Smooth muscle cell (in vitro differentiated cells): ENCODE measurements at regions not wholly inside any gene's neighbourhood (a gene's known extent, or its start where the extent isn't known, plus 50 kb on each side); places are given as distances from the start of the nearest gene placed in this dataset.

Experiments
- DNase-seq: peaks from one replicate; lab custom pipeline; 2025; ENCODE audit not compliant: unreplicated experiment; lab: John Stamatoyannopoulos, UW
- H2AFZ ChIP-seq: fragments of 200-600 bp; sonication (generic); 2 replicates; pipeline ENCODE4 v1.6.0; 2016; ENCODE audit warnings: antibody characterized with exemption, low read depth, mild to moderate bottlenecking
- H3F3A ChIP-seq: fragments of 200-600 bp; sonication (generic); 2 replicates; pipeline ENCODE4 v1.6.0; 2017; ENCODE audit warnings: antibody characterized with exemption, low read depth
- H3K27ac ChIP-seq: fragments of 200-600 bp; sonication (generic); 2 replicates; pipeline ENCODE4 v1.5.1; 2016; ENCODE audit warnings: low read depth, mild to moderate bottlenecking
- H3K27me3 ChIP-seq: fragments of 200-600 bp; sonication (generic); 2 replicates; pipeline ENCODE4 v1.6.1; 2016; ENCODE audit warnings: low read depth, mild to moderate bottlenecking
- H3K36me3 ChIP-seq: fragments of 200-600 bp; sonication (generic); 2 replicates; pipeline ENCODE4 v1.5.1; 2016; ENCODE audit warnings: low read depth
- H3K4me1 ChIP-seq: fragments of 200-600 bp; sonication (generic); 2 replicates; pipeline ENCODE4 v1.5.1; 2016; ENCODE audit warnings: low read depth
- H3K4me2 ChIP-seq: fragments of 200-600 bp; sonication (generic); 2 replicates; pipeline ENCODE4 v1.6.0; 2016; ENCODE audit warnings: mild to moderate bottlenecking
- H3K4me3 ChIP-seq: fragments of 200-600 bp; sonication (generic); 2 replicates; pipeline ENCODE4 v1.5.1; 2016; ENCODE audit warnings: mild to moderate bottlenecking
- H3K79me2 ChIP-seq: fragments of 200-600 bp; sonication (generic); 2 replicates; pipeline ENCODE4 v1.6.0; 2016; ENCODE audit warnings: low read depth, mild to moderate bottlenecking
- H3K9ac ChIP-seq: fragments of 200-600 bp; sonication (generic); 2 replicates; pipeline ENCODE4 v1.6.0; 2016; ENCODE audit warnings: low read depth
- H3K9me3 ChIP-seq: fragments of 200-600 bp; sonication (generic); replicated peaks from 2 replicates; pipeline ENCODE4 v1.5.1; 2016; ENCODE audit warnings: low read depth
- H4K20me1 ChIP-seq: fragments of 200-600 bp; sonication (generic); 2 replicates; pipeline ENCODE4 v1.6.0; 2016; ENCODE audit warnings: low read depth
- CTCF ChIP-seq: fragments of 200-600 bp; sonication (generic); IDR thresholded peaks from 2 replicates; pipeline ENCODE4 v1.5.1; 2017; ENCODE audit warnings: borderline replicate concordance, mild to moderate bottlenecking, antibody characterized with exemption; ENCODE audit not compliant: insufficient read depth, poor library complexity, severe bottlenecking
- WGBS: methylation state at CpG from one replicate; pipeline ENCODE4 v1.1.7; 2016; ENCODE audit warnings: low lambda C conversion rate; 5-methylcytosine and 5-hydroxymethylcytosine counted together

GRCh38 chr6:165829376-165829775 is 166.3 kb upstream of the PDE10A start:
- H3K9ac ChIP-seq, result no peak overlapping the region
- H3K9me3 ChIP-seq, result no peaks in the 10 kb centered on the region
- no peak overlapping the region for H3K4me2 ChIP-seq
- H3K4me1 ChIP-seq, result no peaks in the 10 kb centered on the region
- no peak for DNase-seq
- no peaks in the 10 kb centered on the region for H4K20me1 ChIP-seq
- H3F3A ChIP-seq, result no peaks in the 10 kb centered on the region
- no peaks in the 10 kb centered on the region for H3K79me2 ChIP-seq
- no peak overlapping the region for H2AFZ ChIP-seq
- no peak for TF ChIP-seq CTCF
- H3K27ac ChIP-seq, result no peak overlapping the region
- H3K4me3 ChIP-seq, result no peak overlapping the region
- H3K27me3 ChIP-seq, result peaks cover 10% of the 10 kb centered on the region
- H3K36me3 ChIP-seq, result no peaks in the 10 kb centered on the region
- WGBS, result 94% methylated on average over 6 of the region's 6 CpGs

- Histone ChIP-seq H3K9me3 (no peaks in the 10 kb centered on the region), H4K20me1 (no peaks in the 10 kb centered on the region), H3K79me2 (no peaks in the 10 kb centered on the region), H3K9ac (no peak overlapping the region), H3K4me1 (no peaks in the 10 kb centered on the region), H3F3A (no peaks in the 10 kb centered on the region), H3K27ac (no peak overlapping the region), H2AFZ (no peak overlapping the region), H3K4me3 (no peak overlapping the region), H3K4me2 (no peak overlapping the region), H3K36me3 (no peaks in the 10 kb centered on the region), H3K27me3 (no peaks in the 10 kb centered on the region)
- DNase-seq, result no peak
- 95% methylated on average over 19 of the region's 19 CpGs for WGBS
- TF ChIP-seq CTCF, result no peak
Observed at GRCh38 chr6:165827190-165827518, 164.1 kb upstream of the PDE10A start.

GRCh38 chr6:165826487-165827189 is 163.6 kb upstream of the PDE10A start:
- no peak for TF ChIP-seq CTCF
- Histone ChIP-seq H3K27me3 (no peaks in the 10 kb centered on the region), H3K27ac (no peak overlapping the region), H4K20me1 (no peaks in the 10 kb centered on the region), H3K4me2 (no peak overlapping the region), H3F3A (no peaks in the 10 kb centered on the region), H2AFZ (no peak overlapping the region), H3K9ac (no peak overlapping the region), H3K4me1 (no peaks in the 10 kb centered on the region), H3K79me2 (no peaks in the 10 kb centered on the region), H3K4me3 (no peak overlapping the region), H3K9me3 (no peaks in the 10 kb centered on the region), H3K36me3 (no peaks in the 10 kb centered on the region)
- DNase-seq, result no peak
- whole genome bisulfite sequencing, result 98% methylated on average over 26 of the region's 33 CpGs

- H3K4me2 ChIP-seq, result no peak overlapping the region
- no peaks in the 10 kb centered on the region for H3K4me1 ChIP-seq
- 81% methylated on average over 9 of the region's 9 CpGs for WGBS
- H3K9ac ChIP-seq, result no peak overlapping the region
- H3K79me2 ChIP-seq, result no peaks in the 10 kb centered on the region
- no peak for DNase-seq
- H3F3A ChIP-seq, result no peaks in the 10 kb centered on the region
- H4K20me1 ChIP-seq, result no peaks in the 10 kb centered on the region
- H3K27ac ChIP-seq, result no peak overlapping the region
- TF ChIP-seq CTCF, result no peak
- H3K9me3 ChIP-seq, result no peaks in the 10 kb centered on the region
- H2AFZ ChIP-seq, result no peak overlapping the region
- peaks cover 11% of the 10 kb centered on the region for H3K27me3 ChIP-seq
- no peaks in the 10 kb centered on the region for H3K36me3 ChIP-seq
- no peak overlapping the region for H3K4me3 ChIP-seq
Observed at GRCh38 chr6:165825256-165825815, 162.3 kb upstream of the PDE10A start.
